ENCODE measurements at regions not wholly inside any gene's neighbourhood (a gene's known extent, or its start where the extent isn't known, plus 50 kb on each side); places are given as distances from the start of the nearest gene placed in this dataset.

DNA sequence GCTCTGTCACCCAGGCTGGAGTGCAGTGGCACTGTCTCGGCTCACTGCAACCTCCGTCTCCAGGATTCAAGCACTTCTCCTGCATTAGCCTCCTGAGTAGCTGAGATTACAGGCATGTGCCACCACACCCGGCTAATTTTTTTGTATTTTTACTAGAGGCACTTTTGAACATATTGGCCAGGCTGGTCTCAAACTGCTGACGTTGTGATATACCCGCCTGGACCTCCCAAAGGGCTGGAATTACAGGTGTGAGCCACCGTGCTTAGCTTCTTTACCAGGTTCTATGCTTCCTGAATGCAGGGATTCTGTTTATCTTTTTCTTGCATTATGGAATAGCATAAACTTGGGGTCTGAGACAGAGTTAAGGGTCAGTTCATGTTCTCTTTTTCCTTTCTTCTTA lies 317.9 kb upstream of the RBFOX1 start:
- no peak for DNase-seq (ENCODE audit: low read depth, low spot score)

DNA sequence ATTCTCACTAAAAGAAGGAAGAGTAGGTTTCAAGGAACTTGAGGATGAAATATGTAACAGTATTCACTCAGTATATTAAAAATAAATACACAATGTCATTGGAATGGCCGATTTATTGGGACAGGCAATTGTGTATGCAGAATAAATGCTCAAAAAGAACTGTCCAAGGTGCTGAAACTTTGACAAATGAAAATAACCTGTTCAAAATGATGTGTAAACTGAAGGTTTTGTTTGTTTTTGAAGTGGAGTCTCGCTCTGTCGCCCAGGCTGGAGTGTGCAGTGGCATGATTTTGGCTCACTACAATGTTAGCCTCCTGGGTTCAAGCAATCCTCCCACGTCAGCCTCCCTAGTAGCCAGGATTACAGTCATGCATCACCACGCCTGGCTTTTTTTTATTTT lies 318.7 kb upstream of the RBFOX1 start:
- no peak for DNase-seq (ENCODE audit: low read depth, low spot score)

DNA sequence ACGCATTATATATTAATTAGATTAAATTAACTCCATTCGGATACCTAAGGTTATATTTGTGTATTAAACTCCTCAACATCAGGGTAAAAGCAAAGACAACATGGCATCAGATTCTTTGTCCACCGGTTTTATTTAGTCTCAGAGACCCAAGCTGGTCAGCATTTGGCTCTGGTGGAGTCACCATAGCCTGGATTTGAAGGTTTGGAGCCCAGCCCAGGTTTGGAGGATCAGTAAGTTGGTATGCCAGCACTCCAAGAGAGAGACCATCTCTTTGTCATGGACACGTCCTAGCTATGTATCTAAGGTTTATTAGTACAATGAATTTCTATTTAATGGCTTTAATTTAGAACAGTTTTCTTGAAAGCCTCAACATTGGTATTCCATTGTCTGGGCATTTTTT lies 328.4 kb upstream of the RBFOX1 start:
- no peak for DNase-seq (ENCODE audit: low read depth, low spot score)

DNA sequence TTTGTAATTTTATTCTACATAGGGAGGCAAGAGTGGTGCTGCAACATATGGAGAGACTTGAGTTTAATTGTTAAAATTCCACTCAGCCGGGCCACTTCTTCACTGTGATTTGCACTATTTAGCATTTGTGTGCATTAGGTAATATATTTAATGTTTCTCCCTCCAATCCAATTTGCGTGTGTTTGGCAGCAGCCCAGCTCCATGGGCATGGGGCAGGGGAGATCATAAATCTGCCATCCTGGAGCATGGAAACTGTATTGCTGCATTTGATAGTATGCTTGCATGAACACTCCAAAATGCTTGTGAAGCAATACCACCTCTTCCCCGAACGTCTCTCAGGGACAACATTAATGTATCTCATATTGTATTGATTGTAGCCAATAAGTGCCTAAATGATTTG lies 339.1 kb upstream of the RBFOX1 start:
- no peak for DNase-seq (ENCODE audit: low read depth, low spot score)

GRCh38 chr16:6988846-6989245 lies 343.8 kb upstream of the RBFOX1 start:
- no peak for DNase-seq (ENCODE audit: low read depth, low spot score)

- DNase-seq (ENCODE audit: low read depth, low spot score): no peak
Observed at GRCh38 chr16:6977916-6978315, 354.7 kb upstream of the RBFOX1 start.

- no peak for DNase-seq (ENCODE audit: low read depth, low spot score)
Observed at GRCh38 chr16:6977291-6977690, 355.4 kb upstream of the RBFOX1 start.

DNA sequence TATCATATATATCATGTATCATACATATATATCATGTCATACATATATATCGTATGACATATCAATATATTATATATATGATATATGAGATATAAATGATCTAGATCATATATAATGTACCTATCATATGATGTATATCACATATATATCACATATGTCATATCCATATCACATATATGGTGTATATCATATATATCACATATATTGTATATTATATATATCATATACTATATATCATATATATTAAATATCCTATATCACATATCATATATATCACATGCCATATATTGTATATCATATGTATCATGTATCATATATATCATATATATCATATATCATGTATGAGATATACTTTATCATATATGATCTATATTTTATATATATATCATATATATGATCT lies 355.9 kb upstream of the RBFOX1 start:
- DNase-seq (ENCODE audit: low read depth, low spot score): no peak

GRCh38 chr16:6970171-6970857 lies 362.3 kb upstream of the RBFOX1 start:
- DNase-seq (ENCODE audit: low read depth, low spot score): no peak

GRCh38 chr16:6969594-6969993 lies 363.1 kb upstream of the RBFOX1 start:
- no peak for DNase-seq (ENCODE audit: low read depth, low spot score)

- no peak for DNase-seq (ENCODE audit: low read depth, low spot score)
Observed at GRCh38 chr16:6967796-6968320, 364.8 kb upstream of the RBFOX1 start.

GRCh38 chr16:6966925-6967324 lies 365.7 kb upstream of the RBFOX1 start:
- DNase-seq (ENCODE audit: low read depth, low spot score): no peak

DNA sequence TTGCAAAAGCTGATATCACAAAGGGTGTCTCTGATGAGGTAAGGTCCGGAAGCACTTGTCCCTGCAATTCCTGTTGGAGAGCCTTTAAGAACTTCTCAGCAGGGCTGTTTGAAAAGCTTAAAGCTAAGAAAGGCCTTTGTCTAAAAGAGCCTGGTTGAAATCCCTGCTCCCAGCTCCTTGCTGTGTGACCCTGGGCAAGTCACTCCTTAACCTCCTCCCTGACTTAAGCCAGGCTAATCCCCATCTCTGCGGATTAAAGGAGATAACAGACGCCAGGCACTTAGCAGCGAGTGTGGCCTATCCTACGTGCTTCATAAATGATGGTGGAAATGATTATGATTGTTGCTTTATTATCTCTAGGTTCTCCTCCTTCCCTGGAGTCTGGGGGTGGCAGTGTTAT lies 368.0 kb upstream of the RBFOX1 start:
- no peak for DNase-seq (ENCODE audit: low read depth, low spot score)

GRCh38 chr16:6961704-6962103 lies 370.9 kb upstream of the RBFOX1 start:
- no peak for DNase-seq (ENCODE audit: low read depth, low spot score)

GRCh38 chr16:6958184-6958583 lies 374.5 kb upstream of the RBFOX1 start:
- no peak for DNase-seq (ENCODE audit: low read depth, low spot score)

- no peak for DNase-seq (ENCODE audit: low read depth, low spot score)
Observed at GRCh38 chr16:6957681-6958080, 375.0 kb upstream of the RBFOX1 start.

DNA sequence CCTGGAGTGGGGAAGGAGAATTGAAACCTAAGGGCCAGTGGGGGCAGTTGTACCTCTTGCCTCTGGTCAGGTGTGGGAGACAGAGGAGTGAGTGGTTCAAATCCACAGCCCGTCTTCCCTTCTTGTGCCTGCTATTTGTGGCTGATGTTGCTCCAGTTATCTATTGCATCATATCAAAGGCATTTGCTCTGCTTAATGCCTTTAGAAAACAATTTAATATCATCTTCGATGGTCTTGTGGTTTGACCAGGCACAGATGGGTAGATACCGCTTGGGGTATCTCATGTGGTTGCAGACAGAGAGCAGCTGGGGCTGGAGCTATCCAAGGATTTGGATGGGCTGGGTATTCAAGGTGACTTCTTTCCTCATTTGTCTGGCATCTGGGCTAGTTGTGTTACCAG lies 376.1 kb upstream of the RBFOX1 start:
- DNase-seq (ENCODE audit: low read depth, low spot score): no peak

DNA sequence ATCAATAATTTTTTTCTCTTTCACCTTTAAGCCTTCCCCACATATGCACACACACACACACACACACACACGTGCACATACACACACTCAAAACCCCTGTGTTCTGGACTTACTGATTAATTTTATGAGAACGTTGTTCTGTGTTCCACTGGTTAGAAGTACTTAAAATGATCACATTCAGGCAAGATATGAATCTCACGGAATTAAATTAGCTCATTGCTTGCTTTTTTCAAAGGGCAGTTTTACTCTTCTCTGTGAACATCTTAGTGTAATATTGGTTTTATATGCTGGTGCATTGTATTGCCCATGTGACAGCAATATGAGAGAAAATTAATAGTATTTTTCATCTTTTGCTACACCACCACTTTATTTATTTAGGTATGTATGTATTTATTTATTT lies 377.3 kb upstream of the RBFOX1 start:
- DNase-seq (ENCODE audit: low read depth, low spot score): no peak

DNA sequence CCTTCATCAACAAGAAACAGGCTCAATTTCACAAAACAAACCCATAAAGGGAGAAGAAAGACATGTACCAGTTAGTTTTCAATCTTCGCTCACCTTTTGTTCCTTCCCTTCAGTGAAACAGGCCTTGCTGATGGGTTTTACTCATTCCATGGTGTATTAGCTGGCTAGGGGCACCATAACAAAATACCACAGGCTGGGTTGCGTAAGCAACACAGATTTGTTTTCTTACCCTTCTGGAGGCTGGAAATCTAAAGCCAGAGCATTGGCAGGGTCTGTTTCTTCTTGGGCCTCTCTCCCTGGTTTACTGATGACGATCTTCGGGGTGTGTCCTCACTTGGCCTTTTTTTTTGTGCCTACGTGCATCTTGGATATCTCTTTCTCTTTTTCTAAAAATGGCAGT lies 383.4 kb upstream of the RBFOX1 start:
- no peak for DNase-seq (ENCODE audit: low read depth, low spot score)

DNA sequence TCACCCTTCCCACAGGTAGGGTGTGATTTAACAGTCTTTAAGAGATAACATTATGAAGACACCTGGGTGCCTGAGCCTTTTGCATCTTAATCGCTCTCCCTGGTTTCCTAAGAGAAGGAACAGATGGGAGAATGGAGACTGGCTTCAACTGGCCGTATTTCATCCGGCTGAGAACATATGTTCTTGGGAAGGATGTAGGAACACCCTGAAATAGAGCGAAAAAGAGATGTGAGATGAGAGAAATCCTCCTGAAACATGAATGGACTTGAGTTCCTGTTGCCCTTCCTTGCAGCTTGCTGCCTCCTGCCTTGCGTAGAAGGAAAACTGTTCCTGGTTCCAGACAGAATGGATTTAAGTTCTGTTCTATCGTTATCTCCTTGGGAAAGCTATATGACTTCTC lies 385.4 kb upstream of the RBFOX1 start:
- DNase-seq (ENCODE audit: low read depth, low spot score): no peak

GRCh38 chr16:6946802-6947201 lies 385.8 kb upstream of the RBFOX1 start:
- no peak for DNase-seq (ENCODE audit: low read depth, low spot score)

GRCh38 chr16:6946106-6946505 lies 386.5 kb upstream of the RBFOX1 start:
- DNase-seq (ENCODE audit: low read depth, low spot score): no peak

DNA sequence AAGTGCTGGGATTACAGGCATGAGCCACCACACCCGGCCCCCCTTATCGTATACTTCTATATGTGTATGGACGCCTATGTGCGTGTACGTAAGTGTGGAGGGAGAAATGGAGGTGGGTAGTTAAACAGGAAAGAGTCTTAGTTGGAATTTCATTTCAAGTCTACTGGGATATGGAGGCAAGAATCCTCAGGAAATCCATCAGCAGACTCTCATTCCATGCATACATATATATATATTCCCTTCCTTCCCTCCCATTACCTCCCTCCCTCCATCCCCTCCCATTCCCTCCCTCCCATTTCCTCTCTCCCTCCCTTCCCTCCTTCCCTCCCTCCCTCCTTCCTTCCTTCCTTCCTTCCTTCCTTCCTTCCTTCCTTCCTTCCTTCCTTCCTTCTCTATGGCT lies 391.7 kb upstream of the RBFOX1 start:
- DNase-seq (ENCODE audit: low read depth, low spot score): no peak

- no peak for DNase-seq (ENCODE audit: low read depth, low spot score)
Observed at GRCh38 chr16:6937641-6938040, 395.0 kb upstream of the RBFOX1 start.

Data from activated naive CD8-positive, alpha-beta T cell treated with anti-CD3 and anti-CD28 coated beads, Interleukin-2, amount 50 U/mL, for 16 hours (primary cell).